ENCODE measurements at regions not wholly inside any gene's neighbourhood (a gene's known extent, or its start where the extent isn't known, plus 50 kb on each side); places are given as distances from the start of the nearest gene placed in this dataset.

DNA sequence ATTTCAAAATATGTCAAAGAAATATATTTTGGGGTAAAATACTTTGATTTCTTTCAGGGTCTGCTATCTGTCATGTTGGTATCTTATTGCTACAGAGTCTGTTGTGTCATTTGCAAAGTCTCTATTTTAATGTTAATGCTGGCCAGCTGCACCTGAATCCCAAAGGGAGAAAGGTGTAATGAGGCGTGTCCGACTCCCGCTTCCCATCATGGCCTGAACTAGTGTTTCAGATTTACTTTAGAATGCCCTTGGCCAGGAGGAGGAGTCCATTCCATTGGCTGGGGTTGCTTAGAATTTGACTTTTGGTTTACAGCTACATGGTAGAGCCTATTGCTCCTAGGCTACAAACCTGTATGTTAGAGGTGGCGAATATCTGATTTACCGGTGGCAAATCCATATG lies 69.3 kb downstream of the FAM50B start:
- peaks cover 39% of the 10 kb centered on the region for H3K9me3 ChIP-seq (ENCODE audit: control insufficient read depth, low read length)
- no peaks in the 10 kb centered on the region for H3K27me3 ChIP-seq (ENCODE audit: control insufficient read depth, insufficient read depth, low read length, poor library complexity, severe bottlenecking)
- H3K9ac ChIP-seq (ENCODE audit: extremely low read depth, low read length, poor library complexity, severe bottlenecking), result no peak overlapping the region
- Mint-ChIP-seq H3K9me3 (peaks cover 42% of the 10 kb centered on the region), H3K4me3 (no peak overlapping the region), H3K36me3 (ENCODE audit: low read depth) (no peaks in the 10 kb centered on the region), H3K4me1 (no peaks in the 10 kb centered on the region), H3K27me3 (ENCODE audit: insufficient read depth) (peaks cover 6% of the 10 kb centered on the region), H3K27ac (no peak overlapping the region)
- H3K4me3 ChIP-seq (ENCODE audit: low read length), result no peak overlapping the region
- no peaks in the 10 kb centered on the region for H3K4me1 ChIP-seq (ENCODE audit: control insufficient read depth, insufficient read depth, low read length)
- TF ChIP-seq, protein P1, sequence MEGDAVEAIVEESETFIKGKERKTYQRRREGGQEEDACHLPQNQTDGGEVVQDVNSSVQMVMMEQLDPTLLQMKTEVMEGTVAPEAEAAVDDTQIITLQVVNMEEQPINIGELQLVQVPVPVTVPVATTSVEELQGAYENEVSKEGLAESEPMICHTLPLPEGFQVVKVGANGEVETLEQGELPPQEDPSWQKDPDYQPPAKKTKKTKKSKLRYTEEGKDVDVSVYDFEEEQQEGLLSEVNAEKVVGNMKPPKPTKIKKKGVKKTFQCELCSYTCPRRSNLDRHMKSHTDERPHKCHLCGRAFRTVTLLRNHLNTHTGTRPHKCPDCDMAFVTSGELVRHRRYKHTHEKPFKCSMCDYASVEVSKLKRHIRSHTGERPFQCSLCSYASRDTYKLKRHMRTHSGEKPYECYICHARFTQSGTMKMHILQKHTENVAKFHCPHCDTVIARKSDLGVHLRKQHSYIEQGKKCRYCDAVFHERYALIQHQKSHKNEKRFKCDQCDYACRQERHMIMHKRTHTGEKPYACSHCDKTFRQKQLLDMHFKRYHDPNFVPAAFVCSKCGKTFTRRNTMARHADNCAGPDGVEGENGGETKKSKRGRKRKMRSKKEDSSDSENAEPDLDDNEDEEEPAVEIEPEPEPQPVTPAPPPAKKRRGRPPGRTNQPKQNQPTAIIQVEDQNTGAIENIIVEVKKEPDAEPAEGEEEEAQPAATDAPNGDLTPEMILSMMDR (conservative IDR thresholded peaks at IDR 0.05), result no peak
- H3K27ac ChIP-seq (ENCODE audit: low read depth, low read length), result no peak overlapping the region
- WGBS, 2 experiments (ENCODE audit: insufficient coverage in 1 of 2, insufficient read length in 1 of 2), result 94 to 100% methylated on average over 4 to 5 of the region's 5 CpGs
- DNase-seq, result no peak
- H3K36me3 ChIP-seq (ENCODE audit: control insufficient read depth, insufficient read depth, low read length), result no peaks in the 10 kb centered on the region

DNA sequence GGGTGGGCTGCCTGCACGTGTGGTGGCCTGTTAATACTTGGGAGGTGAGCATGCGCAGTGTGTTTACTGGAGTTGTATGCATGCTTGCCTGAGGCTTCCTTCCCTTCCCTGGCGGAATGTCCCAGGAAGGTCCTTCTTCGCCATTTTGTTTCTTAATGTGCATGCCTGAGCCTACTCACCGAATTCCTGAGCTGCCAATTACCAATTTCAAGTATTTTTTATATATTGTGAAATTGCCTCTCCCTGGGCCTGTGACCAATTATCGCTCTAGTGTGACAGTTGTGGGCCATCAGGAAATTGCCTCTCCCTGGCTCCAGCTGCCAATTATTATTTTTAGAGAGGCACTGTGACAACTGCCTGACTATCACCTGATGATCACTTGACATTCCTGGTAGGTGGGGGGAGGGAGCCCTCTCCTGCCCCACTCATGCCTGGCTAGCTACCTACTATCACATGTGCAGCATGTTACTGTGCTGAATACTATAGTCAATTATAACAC lies 70.0 kb downstream of the FAM50B start:
- H3K4me3 ChIP-seq (ENCODE audit: low read length), result no peak overlapping the region
- 94% methylated on average over 4 to 6 of the region's 6 CpGs for WGBS, 2 experiments (ENCODE audit: insufficient coverage in 1 of 2, insufficient read length in 1 of 2)
- no peaks in the 10 kb centered on the region for H3K36me3 ChIP-seq (ENCODE audit: control insufficient read depth, insufficient read depth, low read length)
- TF ChIP-seq, protein P1 (conservative IDR thresholded peaks at IDR 0.05), result no peak
- H3K27ac ChIP-seq (ENCODE audit: low read depth, low read length), result no peak overlapping the region
- Mint-ChIP-seq H3K36me3 (ENCODE audit: low read depth) (no peaks in the 10 kb centered on the region), H3K27me3 (ENCODE audit: insufficient read depth) (peaks cover 6% of the 10 kb centered on the region), H3K9me3 (peaks cover 42% of the 10 kb centered on the region), H3K27ac (no peak overlapping the region), H3K4me1 (no peaks in the 10 kb centered on the region), H3K4me3 (no peak overlapping the region)
- H3K9me3 ChIP-seq (ENCODE audit: control insufficient read depth, low read length), result peaks cover 39% of the 10 kb centered on the region
- DNase-seq, result no peak
- no peak overlapping the region for H3K9ac ChIP-seq (ENCODE audit: extremely low read depth, low read length, poor library complexity, severe bottlenecking)
- H3K27me3 ChIP-seq (ENCODE audit: control insufficient read depth, insufficient read depth, low read length, poor library complexity, severe bottlenecking), result no peaks in the 10 kb centered on the region
- no peaks in the 10 kb centered on the region for H3K4me1 ChIP-seq (ENCODE audit: control insufficient read depth, insufficient read depth, low read length)

DNA sequence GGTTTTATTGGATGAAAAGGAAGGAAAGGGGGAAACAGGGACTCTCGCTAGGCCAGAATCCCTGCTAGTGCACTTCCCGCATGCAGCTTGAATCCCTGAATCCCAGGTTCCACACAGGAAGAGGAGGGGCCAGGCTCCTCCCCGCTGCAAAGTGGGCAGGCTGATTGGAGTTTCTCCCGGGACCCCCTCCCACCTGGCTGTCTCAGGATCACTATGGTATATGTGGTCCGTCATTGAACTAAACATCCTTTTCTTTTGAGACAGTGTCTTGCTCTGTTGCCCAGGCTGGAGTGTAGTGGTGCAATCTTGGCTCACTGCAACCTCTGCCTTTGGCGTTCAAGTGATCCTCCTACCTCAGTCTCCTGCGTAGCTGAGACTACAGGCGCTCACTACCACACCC lies 70.7 kb downstream of the FAM50B start:
- no peak for DNase-seq
- Histone ChIP-seq H3K9ac (ENCODE audit: extremely low read depth, low read length, poor library complexity, severe bottlenecking) (no peak overlapping the region), H3K4me1 (ENCODE audit: control insufficient read depth, insufficient read depth, low read length) (no peaks in the 10 kb centered on the region), H3K9me3 (ENCODE audit: control insufficient read depth, low read length) (peaks cover 39% of the 10 kb centered on the region), H3K36me3 (ENCODE audit: control insufficient read depth, insufficient read depth, low read length) (no peaks in the 10 kb centered on the region), H3K27ac (ENCODE audit: low read depth, low read length) (no peak overlapping the region), H3K27me3 (ENCODE audit: control insufficient read depth, insufficient read depth, low read length, poor library complexity, severe bottlenecking) (no peaks in the 10 kb centered on the region), H3K4me3 (ENCODE audit: low read length) (no peak overlapping the region)
- Mint-ChIP-seq H3K4me3 (no peak overlapping the region), H3K27ac (no peak overlapping the region), H3K9me3 (peaks cover 42% of the 10 kb centered on the region), H3K4me1 (no peaks in the 10 kb centered on the region), H3K27me3 (ENCODE audit: insufficient read depth) (peaks cover 6% of the 10 kb centered on the region), H3K36me3 (ENCODE audit: low read depth) (no peaks in the 10 kb centered on the region)
- TF ChIP-seq, protein P1 (conservative IDR thresholded peaks at IDR 0.05), result no peak
- 86 to 95% methylated on average over 3 to 8 of the region's 8 CpGs for WGBS, 2 experiments (ENCODE audit: insufficient coverage in 1 of 2, insufficient read length in 1 of 2)
